ENCODE measurements at regions not wholly inside any gene's neighbourhood (a gene's known extent, or its start where the extent isn't known, plus 50 kb on each side); places are given as distances from the start of the nearest gene placed in this dataset.
"Not testable (repeated sequence)": the region's sequence is repeated elsewhere in the genome, so short reads cannot be mapped to it uniquely, and the experiment has no call there.

- DNase-seq, result no peak
Observed at GRCh38 chr15:46872286-46872980, 844.9 kb upstream of the SEMA6D start.

- DNase-seq, result no peak
Observed at GRCh38 chr15:46872981-46873330, 844.3 kb upstream of the SEMA6D start.

GRCh38 chr15:46879032-46879770 is 838.1 kb upstream of the SEMA6D start:
- DNase-seq, result no peak

GRCh38 chr15:46880791-46881190 is 836.5 kb upstream of the SEMA6D start:
- no peak for DNase-seq

GRCh38 chr15:46892621-46893160 is 824.6 kb upstream of the SEMA6D start:
- DNase-seq, result no peak

GRCh38 chr15:46894644-46895043 is 822.7 kb upstream of the SEMA6D start:
- DNase-seq, result no peak

GRCh38 chr15:46897266-46897665 is 820.0 kb upstream of the SEMA6D start:
- DNase-seq, result no peak

- DNase-seq, result no peak
Observed at GRCh38 chr15:46901001-46901400, 816.3 kb upstream of the SEMA6D start.

GRCh38 chr15:46917721-46918252 is 799.5 kb upstream of the SEMA6D start:
- DNase-seq, result no peak

- DNase-seq, result no peak
Observed at GRCh38 chr15:46918462-46919140, 798.7 kb upstream of the SEMA6D start.

GRCh38 chr15:46921891-46922290 is 795.4 kb upstream of the SEMA6D start:
- DNase-seq, result no peak

GRCh38 chr15:46930426-46930825 is 786.9 kb upstream of the SEMA6D start:
- DNase-seq, result no peak

- peak in 1 of 14 donors; percentile 38 for DNase-seq
Observed at GRCh38 chr15:46933332-46933731, 784.0 kb upstream of the SEMA6D start.

GRCh38 chr15:46934851-46935250 is 782.5 kb upstream of the SEMA6D start:
- DNase-seq, result no peak

- DNase-seq, result no peak
Observed at GRCh38 chr15:46938169-46938568, 779.1 kb upstream of the SEMA6D start.

- no peak for DNase-seq
Observed at GRCh38 chr15:46941241-46941640, 776.1 kb upstream of the SEMA6D start.

GRCh38 chr15:46946953-46947352 is 770.4 kb upstream of the SEMA6D start:
- DNase-seq, result no peak

- no peak for DNase-seq
Observed at GRCh38 chr15:46955576-46955975, 761.7 kb upstream of the SEMA6D start.

GRCh38 chr15:46956456-46956855 is 760.8 kb upstream of the SEMA6D start:
- DNase-seq, result peak in 7 of 14 donors; percentile 0 to 94 (median 4)

- no peak for DNase-seq
Observed at GRCh38 chr15:46956881-46957280, 760.4 kb upstream of the SEMA6D start.

- DNase-seq, result no peak
Observed at GRCh38 chr15:46960581-46960980, 756.7 kb upstream of the SEMA6D start.

GRCh38 chr15:46961795-46962194 is 755.5 kb upstream of the SEMA6D start:
- no peak for DNase-seq

- not testable (repeated sequence) for DNase-seq
Observed at GRCh38 chr15:46988055-46988454, 729.2 kb upstream of the SEMA6D start.
